GM10266 (cell line): ENCODE measurements at regions not wholly inside any gene's neighbourhood (a gene's known extent, or its start where the extent isn't known, plus 50 kb on each side); places are given as distances from the start of the nearest gene placed in this dataset.
A peak's percentile ranks its signal among the peaks of the same experiment; 100 is the strongest.
"Not testable (repeated sequence)": the region's sequence is repeated elsewhere in the genome, so short reads cannot be mapped to it uniquely, and the experiment has no call there.

ENCODE experiments used
- DNase-seq: peaks from one replicate; pipeline ENCODE4 v3.0.0; 2012; ENCODE audit errors: extremely low spot score
- CTCF ChIP-seq: IDR thresholded peaks from 2 replicates; pipeline ENCODE4 v1.5.1; 2012; ENCODE audit warnings: mild to moderate bottlenecking, low read depth; ENCODE audit not compliant: control insufficient read depth, insufficient read depth; ENCODE audit errors: missing control alignments

GRCh38 chr2:131668794-131669540 is 141.3 kb downstream of the CCDC74A start:
- not testable (repeated sequence) for DNase-seq

GRCh38 chr2:131671841-131672470 is 144.3 kb downstream of the CCDC74A start:
- not testable (repeated sequence) for DNase-seq

- not testable (repeated sequence) for DNase-seq
- peak; percentile 49 for TF ChIP-seq CTCF
Measured at GRCh38 chr2:131672471-131673399, 145.0 kb downstream of the CCDC74A start.

GRCh38 chr2:131673400-131674173 is 145.9 kb downstream of the CCDC74A start:
- TF ChIP-seq CTCF = peak; percentile 93
- DNase-seq = peak; percentile 57

- DNase-seq = no peak
- TF ChIP-seq CTCF = no peak
Measured at GRCh38 chr2:131674174-131674507, 146.5 kb downstream of the CCDC74A start.

- DNase-seq = not testable (repeated sequence)
Measured at GRCh38 chr2:131681611-131682121, 154.0 kb downstream of the CCDC74A start.

- DNase-seq = peak; percentile 79
- TF ChIP-seq CTCF = peak; percentile 27
Measured at GRCh38 chr2:131682122-131682944, 154.6 kb downstream of the CCDC74A start.

- DNase-seq = not testable (repeated sequence)
Measured at GRCh38 chr2:131682945-131683330, 155.2 kb downstream of the CCDC74A start.

GRCh38 chr2:131684631-131685316 is 157.1 kb downstream of the CCDC74A start:
- not testable (repeated sequence) for DNase-seq

GRCh38 chr2:131686164-131686893 is 158.6 kb downstream of the CCDC74A start:
- not testable (repeated sequence) for DNase-seq

GRCh38 chr2:131686894-131687238 is 159.2 kb downstream of the CCDC74A start:
- DNase-seq = not testable (repeated sequence)

GRCh38 chr2:131689066-131689465 is 161.4 kb downstream of the CCDC74A start:
- not testable (repeated sequence) for DNase-seq

GRCh38 chr2:131711268-131711667 is 183.6 kb downstream of the CCDC74A start:
- DNase-seq = not testable (repeated sequence)
